Liver (tissue), 8 donors: ENCODE measurements at regions not wholly inside any gene's neighbourhood (a gene's known extent, or its start where the extent isn't known, plus 50 kb on each side); places are given as distances from the start of the nearest gene placed in this dataset.

Source experiments
- DNase-seq: peaks from one replicate; pipeline ENCODE4 v3.0.0-alpha.2; 2017; ENCODE audit warnings: low spot score
- H3K27ac ChIP-seq, 2 donors: one replicate each; pipeline ENCODE4 v1.7.0; 2013; ENCODE audit warnings: inconsistent platforms in 2 of 2, low read length in 2 of 2, control low read depth in 1 of 2, low read depth in 1 of 2, mild to moderate bottlenecking in 1 of 2
- H3K27me3 ChIP-seq, 4 donors: one replicate each; pipeline versions ENCODE4 v1.6.1 to v1.7.0; 2013; ENCODE audit warnings: low read length in 3 of 4, inconsistent platforms in 1 of 4, mild to moderate bottlenecking in 1 of 4, moderate library complexity in 1 of 4; ENCODE audit not compliant: control insufficient read depth in 4 of 4, insufficient read depth in 4 of 4
- H3K36me3 ChIP-seq, 4 donors: one replicate each; pipeline versions ENCODE4 v1.6.1 to v1.7.0; 2013; ENCODE audit warnings: low read length in 3 of 4, mild to moderate bottlenecking in 3 of 4, low read depth in 1 of 4, moderate library complexity in 1 of 4; ENCODE audit not compliant: control insufficient read depth in 4 of 4, insufficient read depth in 3 of 4
- H3K4me1 ChIP-seq, 4 donors: one replicate each; pipeline versions ENCODE4 v1.6.1 to v1.7.0; 2013; ENCODE audit warnings: low read length in 3 of 4, mild to moderate bottlenecking in 3 of 4, moderate library complexity in 1 of 4; ENCODE audit not compliant: control insufficient read depth in 4 of 4, insufficient read depth in 4 of 4
- H3K4me3 ChIP-seq, 3 donors: one replicate each; pipeline versions ENCODE4 v1.6.1 to v1.7.0; 2013; ENCODE audit warnings: low read length in 3 of 3, control low read depth in 1 of 3, low read depth in 1 of 3, mild to moderate bottlenecking in 1 of 3
- H3K9ac ChIP-seq, 2 donors: one replicate each; pipeline ENCODE4 v1.7.0; 2013; ENCODE audit warnings: low read length in 2 of 2, mild to moderate bottlenecking in 2 of 2, moderate library complexity in 2 of 2, control low read depth in 1 of 2, low read depth in 1 of 2
- H3K9me3 ChIP-seq, 4 donors: one replicate each; pipeline versions ENCODE4 v1.6.1 to v1.7.0; 2013; ENCODE audit warnings: low read length in 3 of 4; ENCODE audit not compliant: control insufficient read depth in 4 of 4
- ATF3 ChIP-seq: IDR thresholded peaks from 2 replicates; pipeline ENCODE4 v1.6.1; 2016; ENCODE audit warnings: antibody characterized with exemption
- EGR1 ChIP-seq, 2 donors: IDR thresholded peaks; 2 replicates each; pipeline ENCODE4 v1.6.1; 2016 to 2018; ENCODE audit warnings: antibody characterized with exemption in 2 of 2, low read depth in 2 of 2
- FOXA1 ChIP-seq: IDR thresholded peaks from 2 replicates; pipeline ENCODE4 v1.6.1; 2016; ENCODE audit warnings: antibody characterized with exemption
- FOXA2 ChIP-seq: IDR thresholded peaks from 2 replicates; pipeline ENCODE4 v1.6.1; 2016; ENCODE audit warnings: antibody characterized with exemption
- GABPA ChIP-seq, 2 donors: IDR thresholded peaks in 1 of 2; conservative IDR thresholded peaks in 1 of 2; 2 replicates each; pipeline ENCODE4 v1.6.1; 2016; ENCODE audit warnings: antibody characterized with exemption in 2 of 2, mild to moderate bottlenecking in 1 of 2, moderate library complexity in 1 of 2
- HNF4A ChIP-seq, 2 donors: conservative IDR thresholded peaks; 2 replicates each; pipeline ENCODE4 v1.6.1; 2016; ENCODE audit warnings: antibody characterized with exemption in 2 of 2, mild to moderate bottlenecking in 2 of 2
- HNF4G ChIP-seq: IDR thresholded peaks from 2 replicates; pipeline ENCODE4 v1.6.1; 2016; ENCODE audit warnings: antibody characterized with exemption
- JUND ChIP-seq, 2 donors: IDR thresholded peaks; 2 replicates each; pipeline ENCODE4 v1.6.1; 2016; ENCODE audit warnings: antibody characterized with exemption in 2 of 2
- MAX ChIP-seq: IDR thresholded peaks from 2 replicates; pipeline ENCODE4 v1.6.1; 2016; ENCODE audit warnings: antibody characterized with exemption
- NR2F2 ChIP-seq: IDR thresholded peaks from 2 replicates; pipeline ENCODE4 v1.6.1; 2016; ENCODE audit warnings: antibody characterized with exemption
- RAD21 ChIP-seq, 2 donors: IDR thresholded peaks; 2 replicates each; pipeline ENCODE4 v1.6.1; 2016; ENCODE audit warnings: antibody characterized with exemption in 2 of 2, mild to moderate bottlenecking in 2 of 2
- RXRA ChIP-seq, 2 donors: IDR thresholded peaks; 2 replicates each; pipeline ENCODE4 v1.6.1; 2017 to 2018; ENCODE audit warnings: antibody characterized with exemption in 2 of 2, mild to moderate bottlenecking in 1 of 2
- SP1 ChIP-seq: IDR thresholded peaks from 2 replicates; pipeline ENCODE4 v1.6.1; 2018; ENCODE audit warnings: antibody characterized with exemption, mild to moderate bottlenecking
- TAF1 ChIP-seq: conservative IDR thresholded peaks from 2 replicates; pipeline ENCODE4 v1.6.1; 2016; ENCODE audit warnings: antibody characterized with exemption, mild to moderate bottlenecking
- YY1 ChIP-seq: IDR thresholded peaks from 2 replicates; pipeline ENCODE4 v1.6.1; 2016; ENCODE audit warnings: antibody characterized with exemption, mild to moderate bottlenecking
- WGBS: extraction: QIAGEN DNeasy Blood & Tissue Kit; methylation state at CpG from one replicate; pipeline ENCODE4 v1.1.7; 2013; 5-methylcytosine and 5-hydroxymethylcytosine counted together
- TF ChIP-seq, protein P1 (sequence below): IDR thresholded peaks from 2 replicates; pipeline ENCODE4 v1.6.1; 2016; ENCODE audit warnings: antibody characterized with exemption, mild to moderate bottlenecking
- TF ChIP-seq, protein P2 (sequence below): fragments of 150-350 bp; IDR thresholded peaks from 2 replicates; pipeline ENCODE4 v1.5.1; 2017; ENCODE audit warnings: improper control_type of control experiment, low read depth, low read length; ENCODE audit not compliant: missing input control
- TF ChIP-seq, protein P3 (sequence below): IDR thresholded peaks from 2 replicates; pipeline ENCODE4 v1.6.1; 2016; ENCODE audit warnings: antibody characterized with exemption
- donor health status: healthy.
- donor health status: healthy.
- donor health status: healthy.
- donor health status: healthy.
- donor health status: healthy.

GRCh38 chrX:99494668-99495067 lies 915.4 kb downstream of the PCDH19 start:
- TF ChIP-seq MAX (no peak), NR2F2 (no peak), GABPA (IDR thresholded peaks at IDR 0.05 in 1 of 2, conservative IDR thresholded peaks at IDR 0.05 in 1 of 2) (no peak), YY1 (no peak), FOXA1 (no peak), FOXA2 (no peak), HNF4G (no peak), TAF1 (no peak), RXRA (IDR thresholded peaks at IDR 0.05) (no peak), HNF4A (conservative IDR thresholded peaks at IDR 0.05) (no peak), JUND (IDR thresholded peaks at IDR 0.05) (no peak), ATF3 (no peak), EGR1 (IDR thresholded peaks at IDR 0.05; ENCODE audit: low read depth in 2 of 2) (no peak)
- TF ChIP-seq, protein P1, sequence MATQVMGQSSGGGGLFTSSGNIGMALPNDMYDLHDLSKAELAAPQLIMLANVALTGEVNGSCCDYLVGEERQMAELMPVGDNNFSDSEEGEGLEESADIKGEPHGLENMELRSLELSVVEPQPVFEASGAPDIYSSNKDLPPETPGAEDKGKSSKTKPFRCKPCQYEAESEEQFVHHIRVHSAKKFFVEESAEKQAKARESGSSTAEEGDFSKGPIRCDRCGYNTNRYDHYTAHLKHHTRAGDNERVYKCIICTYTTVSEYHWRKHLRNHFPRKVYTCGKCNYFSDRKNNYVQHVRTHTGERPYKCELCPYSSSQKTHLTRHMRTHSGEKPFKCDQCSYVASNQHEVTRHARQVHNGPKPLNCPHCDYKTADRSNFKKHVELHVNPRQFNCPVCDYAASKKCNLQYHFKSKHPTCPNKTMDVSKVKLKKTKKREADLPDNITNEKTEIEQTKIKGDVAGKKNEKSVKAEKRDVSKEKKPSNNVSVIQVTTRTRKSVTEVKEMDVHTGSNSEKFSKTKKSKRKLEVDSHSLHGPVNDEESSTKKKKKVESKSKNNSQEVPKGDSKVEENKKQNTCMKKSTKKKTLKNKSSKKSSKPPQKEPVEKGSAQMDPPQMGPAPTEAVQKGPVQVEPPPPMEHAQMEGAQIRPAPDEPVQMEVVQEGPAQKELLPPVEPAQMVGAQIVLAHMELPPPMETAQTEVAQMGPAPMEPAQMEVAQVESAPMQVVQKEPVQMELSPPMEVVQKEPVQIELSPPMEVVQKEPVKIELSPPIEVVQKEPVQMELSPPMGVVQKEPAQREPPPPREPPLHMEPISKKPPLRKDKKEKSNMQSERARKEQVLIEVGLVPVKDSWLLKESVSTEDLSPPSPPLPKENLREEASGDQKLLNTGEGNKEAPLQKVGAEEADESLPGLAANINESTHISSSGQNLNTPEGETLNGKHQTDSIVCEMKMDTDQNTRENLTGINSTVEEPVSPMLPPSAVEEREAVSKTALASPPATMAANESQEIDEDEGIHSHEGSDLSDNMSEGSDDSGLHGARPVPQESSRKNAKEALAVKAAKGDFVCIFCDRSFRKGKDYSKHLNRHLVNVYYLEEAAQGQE = no peak
- TF ChIP-seq, protein P2, sequence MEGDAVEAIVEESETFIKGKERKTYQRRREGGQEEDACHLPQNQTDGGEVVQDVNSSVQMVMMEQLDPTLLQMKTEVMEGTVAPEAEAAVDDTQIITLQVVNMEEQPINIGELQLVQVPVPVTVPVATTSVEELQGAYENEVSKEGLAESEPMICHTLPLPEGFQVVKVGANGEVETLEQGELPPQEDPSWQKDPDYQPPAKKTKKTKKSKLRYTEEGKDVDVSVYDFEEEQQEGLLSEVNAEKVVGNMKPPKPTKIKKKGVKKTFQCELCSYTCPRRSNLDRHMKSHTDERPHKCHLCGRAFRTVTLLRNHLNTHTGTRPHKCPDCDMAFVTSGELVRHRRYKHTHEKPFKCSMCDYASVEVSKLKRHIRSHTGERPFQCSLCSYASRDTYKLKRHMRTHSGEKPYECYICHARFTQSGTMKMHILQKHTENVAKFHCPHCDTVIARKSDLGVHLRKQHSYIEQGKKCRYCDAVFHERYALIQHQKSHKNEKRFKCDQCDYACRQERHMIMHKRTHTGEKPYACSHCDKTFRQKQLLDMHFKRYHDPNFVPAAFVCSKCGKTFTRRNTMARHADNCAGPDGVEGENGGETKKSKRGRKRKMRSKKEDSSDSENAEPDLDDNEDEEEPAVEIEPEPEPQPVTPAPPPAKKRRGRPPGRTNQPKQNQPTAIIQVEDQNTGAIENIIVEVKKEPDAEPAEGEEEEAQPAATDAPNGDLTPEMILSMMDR = no peak
- WGBS = 94% methylated on average over 2 of the region's 2 CpGs
- no peak overlapping the region for H3K9ac ChIP-seq

GRCh38 chrX:99480728-99481127 lies 929.3 kb downstream of the PCDH19 start:
- no peaks in the 10 kb centered on the region for H3K9me3 ChIP-seq
- H3K4me3 ChIP-seq = no peak overlapping the region
- no peaks in the 10 kb centered on the region for H3K27me3 ChIP-seq
- H3K36me3 ChIP-seq = no peaks in the 10 kb centered on the region
- no peak for DNase-seq
- no peak overlapping the region for H3K27ac ChIP-seq
- H3K4me1 ChIP-seq = no peaks in the 10 kb centered on the region
- 68% methylated on average over 1 of the region's 1 CpG for WGBS
- TF ChIP-seq, protein P1 = no peak
- no peak for TF ChIP-seq YY1
- no peak for TF ChIP-seq EGR1 (IDR thresholded peaks at IDR 0.05; ENCODE audit: low read depth in 2 of 2)
- TF ChIP-seq RAD21 (IDR thresholded peaks at IDR 0.05) = no peak
- no peak for TF ChIP-seq NR2F2
- TF ChIP-seq FOXA2 = no peak
- TF ChIP-seq, protein P3, sequence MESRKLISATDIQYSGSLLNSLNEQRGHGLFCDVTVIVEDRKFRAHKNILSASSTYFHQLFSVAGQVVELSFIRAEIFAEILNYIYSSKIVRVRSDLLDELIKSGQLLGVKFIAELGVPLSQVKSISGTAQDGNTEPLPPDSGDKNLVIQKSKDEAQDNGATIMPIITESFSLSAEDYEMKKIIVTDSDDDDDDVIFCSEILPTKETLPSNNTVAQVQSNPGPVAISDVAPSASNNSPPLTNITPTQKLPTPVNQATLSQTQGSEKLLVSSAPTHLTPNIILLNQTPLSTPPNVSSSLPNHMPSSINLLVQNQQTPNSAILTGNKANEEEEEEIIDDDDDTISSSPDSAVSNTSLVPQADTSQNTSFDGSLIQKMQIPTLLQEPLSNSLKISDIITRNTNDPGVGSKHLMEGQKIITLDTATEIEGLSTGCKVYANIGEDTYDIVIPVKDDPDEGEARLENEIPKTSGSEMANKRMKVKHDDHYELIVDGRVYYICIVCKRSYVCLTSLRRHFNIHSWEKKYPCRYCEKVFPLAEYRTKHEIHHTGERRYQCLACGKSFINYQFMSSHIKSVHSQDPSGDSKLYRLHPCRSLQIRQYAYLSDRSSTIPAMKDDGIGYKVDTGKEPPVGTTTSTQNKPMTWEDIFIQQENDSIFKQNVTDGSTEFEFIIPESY = no peak
- no peak for TF ChIP-seq SP1
- no peak for TF ChIP-seq HNF4A (conservative IDR thresholded peaks at IDR 0.05)
- H3K9ac ChIP-seq = no peak overlapping the region

More at GRCh38 chrX:99494668-99495067, 915.4 kb downstream of the PCDH19 start:
- Histone ChIP-seq H3K9me3 (peaks cover 0 to 12% (median 7%) of the 10 kb centered on the region in 4 donors), H3K4me3 (no peak overlapping the region), H3K27ac (no peak overlapping the region), H3K4me1 (no peaks in the 10 kb centered on the region), H3K27me3 (no peaks in the 10 kb centered on the region), H3K36me3 (no peaks in the 10 kb centered on the region)
- no peak for DNase-seq
